Type B pancreatic cell (in vitro differentiated cells): ENCODE measurements at regions not wholly inside any gene's neighbourhood (a gene's known extent, or its start where the extent isn't known, plus 50 kb on each side); places are given as distances from the start of the nearest gene placed in this dataset.
A peak's percentile ranks its signal among the peaks of the same experiment; 100 is the strongest.

ENCODE experiments used
- DNase-seq: peaks from one replicate; pipeline ENCODE4 v3.0.0; 2021; ENCODE audit warnings: mixed read lengths; ENCODE audit not compliant: unreplicated experiment; ENCODE audit errors: extremely low spot score
- H3K27ac Mint-ChIP-seq: 2 replicates; pipeline ENCODE4 v1.8.0; 2021; ENCODE audit warnings: mild to moderate bottlenecking, mixed read lengths
- H3K27me3 Mint-ChIP-seq: 2 replicates; pipeline ENCODE4 v1.8.0; 2021; ENCODE audit warnings: mixed read lengths
- H3K36me3 Mint-ChIP-seq: 2 replicates; pipeline ENCODE4 v1.8.0; 2021; ENCODE audit warnings: mixed read lengths
- H3K4me1 Mint-ChIP-seq: one replicate; pipeline ENCODE4 v1.8.0; 2021; ENCODE audit warnings: mixed read lengths; ENCODE audit not compliant: unreplicated experiment
- H3K4me3 Mint-ChIP-seq: 2 replicates; pipeline ENCODE4 v1.8.0; 2021; ENCODE audit warnings: mild to moderate bottlenecking, mixed read lengths
- H3K9me3 Mint-ChIP-seq: 2 replicates; pipeline ENCODE4 v1.8.0; 2021; ENCODE audit warnings: mixed read lengths
- CTCF ChIP-seq: fragments of 200-600 bp; sonication (generic); conservative IDR thresholded peaks from 2 replicates; pipeline ENCODE4 v1.5.0; 2021; ENCODE audit warnings: antibody characterized with exemption, mild to moderate bottlenecking

DNA sequence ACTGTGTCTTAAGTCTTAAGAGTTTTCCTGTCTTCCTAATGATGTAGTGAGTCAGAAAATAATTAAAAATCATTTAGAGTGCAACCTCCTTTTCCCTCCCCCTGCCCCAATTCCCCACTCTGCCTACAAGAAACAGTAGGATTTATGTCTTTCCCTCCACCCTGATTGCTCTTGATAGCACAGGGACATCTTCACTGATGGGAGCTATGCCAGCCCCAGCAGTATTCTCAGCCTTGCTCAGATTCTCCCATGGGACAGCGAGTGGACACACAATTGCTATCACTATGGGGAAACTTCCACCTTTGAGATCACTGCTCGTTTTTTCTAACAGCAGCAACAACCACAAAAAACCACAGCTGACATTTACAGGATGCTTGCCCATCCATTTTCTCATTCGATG is 216.6 kb upstream of the PLXNA2 start:
- Mint-ChIP-seq H3K36me3 (no peaks in the 10 kb centered on the region), H3K4me3 (no peak overlapping the region), H3K27me3 (peaks cover 10% of the 10 kb centered on the region), H3K27ac (no peak overlapping the region), H3K9me3 (peaks cover under 1% of the 10 kb centered on the region), H3K4me1 (peaks cover 8% of the 10 kb centered on the region)
- TF ChIP-seq CTCF, result no peak
- no peak for DNase-seq

DNA sequence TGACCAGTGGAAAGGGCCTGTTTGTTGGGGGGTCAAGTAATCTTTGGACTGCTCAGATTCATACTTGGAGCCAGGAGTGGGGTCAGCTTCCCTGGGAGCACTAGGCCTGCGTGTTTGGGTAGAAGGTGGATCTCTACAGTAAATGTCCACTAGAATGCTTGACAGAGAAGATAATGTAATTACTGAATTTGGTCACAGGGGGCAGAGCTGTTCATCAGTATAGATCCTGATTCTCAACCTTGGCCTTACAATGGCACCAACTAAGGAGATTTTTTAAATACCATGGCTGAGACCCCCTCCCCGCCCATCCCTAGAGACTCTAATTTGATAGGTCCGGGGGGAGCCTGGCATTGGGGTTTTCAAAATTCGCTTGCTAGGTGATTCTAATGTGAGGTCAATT is 217.5 kb upstream of the PLXNA2 start:
- peaks cover 9% of the 10 kb centered on the region for H3K27me3 Mint-ChIP-seq
- H3K9me3 Mint-ChIP-seq, result no peaks in the 10 kb centered on the region
- peak; percentile 58 for TF ChIP-seq CTCF
- no peak for DNase-seq
- no peak overlapping the region for H3K27ac Mint-ChIP-seq
- peaks cover 4% of the 10 kb centered on the region for H3K4me1 Mint-ChIP-seq
- no peaks in the 10 kb centered on the region for H3K36me3 Mint-ChIP-seq
- no peak overlapping the region for H3K4me3 Mint-ChIP-seq

DNA sequence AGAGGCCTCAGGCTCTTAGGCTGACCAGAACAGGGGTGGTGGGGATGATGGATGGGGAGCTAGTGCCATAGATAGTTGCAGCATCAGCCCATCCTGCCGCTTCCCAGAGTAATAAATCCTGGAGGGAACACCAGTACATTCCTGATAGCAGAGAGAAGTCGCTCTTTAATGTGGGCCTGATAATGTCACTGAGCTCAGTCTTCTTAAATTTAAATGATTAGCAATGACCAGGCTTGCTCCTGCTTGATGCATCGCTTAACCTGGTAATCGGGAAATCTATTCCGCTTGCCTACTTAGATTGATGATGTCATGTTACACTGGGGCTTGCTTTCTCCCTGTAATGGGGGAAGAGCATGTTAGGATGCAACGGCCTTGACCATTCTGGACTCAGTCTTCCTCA is 218.6 kb upstream of the PLXNA2 start:
- Mint-ChIP-seq H3K27me3 (peaks cover 9% of the 10 kb centered on the region), H3K9me3 (no peaks in the 10 kb centered on the region), H3K4me1 (peaks cover 9% of the 10 kb centered on the region), H3K4me3 (no peak overlapping the region), H3K27ac (no peak overlapping the region), H3K36me3 (no peaks in the 10 kb centered on the region)
- no peak for TF ChIP-seq CTCF
- no peak for DNase-seq

DNA sequence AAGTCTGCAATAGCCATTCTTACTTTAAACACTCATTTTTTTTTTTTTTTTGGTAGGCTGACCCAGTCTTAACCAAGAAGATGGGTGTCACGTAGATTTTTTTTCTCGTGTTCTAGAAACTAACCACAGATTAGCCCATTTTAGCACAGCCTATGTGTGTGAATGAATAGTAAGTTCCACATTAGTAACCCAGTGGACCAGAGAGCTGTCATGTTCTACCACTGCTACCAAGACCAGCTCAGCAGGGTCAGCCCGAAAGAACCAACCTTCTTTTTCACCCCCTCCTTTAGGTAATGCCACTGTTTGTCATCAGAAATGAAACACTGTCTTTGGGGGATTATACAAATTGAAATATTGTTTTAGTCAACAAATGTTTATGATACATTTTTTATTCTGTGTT is 221.1 kb upstream of the PLXNA2 start:
- no peaks in the 10 kb centered on the region for H3K36me3 Mint-ChIP-seq
- peaks cover 9% of the 10 kb centered on the region for H3K4me1 Mint-ChIP-seq
- no peak for DNase-seq
- no peak for TF ChIP-seq CTCF
- no peak overlapping the region for H3K27ac Mint-ChIP-seq
- no peak overlapping the region for H3K4me3 Mint-ChIP-seq
- H3K27me3 Mint-ChIP-seq, result peaks cover 9% of the 10 kb centered on the region
- H3K9me3 Mint-ChIP-seq, result no peaks in the 10 kb centered on the region

GRCh38 chr1:208465786-208466590 is 221.8 kb upstream of the PLXNA2 start:
- no peak for DNase-seq
- peak; percentile 20 for TF ChIP-seq CTCF
- Mint-ChIP-seq H3K4me3 (no peak overlapping the region), H3K36me3 (no peaks in the 10 kb centered on the region), H3K9me3 (no peaks in the 10 kb centered on the region), H3K27ac (no peak overlapping the region), H3K27me3 (peaks cover 9% of the 10 kb centered on the region), H3K4me1 (peaks cover 9% of the 10 kb centered on the region)
